ENCODE measurements at regions not wholly inside any gene's neighbourhood (a gene's known extent, or its start where the extent isn't known, plus 50 kb on each side); places are given as distances from the start of the nearest gene placed in this dataset.
A peak's percentile ranks its signal among the peaks of the same experiment; 100 is the strongest.

- no peak overlapping the region for H3K4me3 ChIP-seq (ENCODE audit: low read depth, low read length)
- no peak for TF ChIP-seq CTCF (IDR thresholded peaks at IDR 0.05; ENCODE audit: insufficient read depth, low read length)
- no peak for DNase-seq (ENCODE audit: low read depth)
Observed at GRCh38 chr13:83955011-83955410, 72.7 kb upstream of the SLITRK1 start.

GRCh38 chr13:83953916-83954315 lies 71.6 kb upstream of the SLITRK1 start:
- TF ChIP-seq CTCF (IDR thresholded peaks at IDR 0.05; ENCODE audit: insufficient read depth, low read length): no peak
- no peak overlapping the region for H3K4me3 ChIP-seq (ENCODE audit: low read depth, low read length)
- no peak for DNase-seq (ENCODE audit: low read depth)

DNA sequence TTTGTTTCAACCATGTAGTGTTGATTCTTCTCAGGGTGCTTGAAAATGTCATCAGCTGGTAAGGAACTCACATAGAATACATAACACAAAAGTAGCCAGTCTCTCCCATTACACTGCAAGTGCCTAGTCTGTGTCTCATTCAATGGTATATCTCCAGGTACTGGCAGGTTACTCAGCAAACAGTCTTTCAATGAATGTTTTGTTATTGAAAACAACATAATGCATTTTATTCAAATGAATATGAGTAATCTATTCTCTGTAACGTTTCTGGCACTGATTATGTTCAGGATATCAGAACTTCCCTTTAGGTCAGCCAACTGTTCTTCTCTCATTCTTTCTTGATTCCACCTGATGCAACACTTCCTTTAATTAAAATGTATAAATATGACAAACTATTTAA lies 68.0 kb upstream of the SLITRK1 start:
- no peak overlapping the region for H3K4me3 ChIP-seq (ENCODE audit: low read depth, low read length)
- DNase-seq (ENCODE audit: low read depth): no peak
- TF ChIP-seq CTCF (IDR thresholded peaks at IDR 0.05; ENCODE audit: insufficient read depth, low read length): no peak

DNA sequence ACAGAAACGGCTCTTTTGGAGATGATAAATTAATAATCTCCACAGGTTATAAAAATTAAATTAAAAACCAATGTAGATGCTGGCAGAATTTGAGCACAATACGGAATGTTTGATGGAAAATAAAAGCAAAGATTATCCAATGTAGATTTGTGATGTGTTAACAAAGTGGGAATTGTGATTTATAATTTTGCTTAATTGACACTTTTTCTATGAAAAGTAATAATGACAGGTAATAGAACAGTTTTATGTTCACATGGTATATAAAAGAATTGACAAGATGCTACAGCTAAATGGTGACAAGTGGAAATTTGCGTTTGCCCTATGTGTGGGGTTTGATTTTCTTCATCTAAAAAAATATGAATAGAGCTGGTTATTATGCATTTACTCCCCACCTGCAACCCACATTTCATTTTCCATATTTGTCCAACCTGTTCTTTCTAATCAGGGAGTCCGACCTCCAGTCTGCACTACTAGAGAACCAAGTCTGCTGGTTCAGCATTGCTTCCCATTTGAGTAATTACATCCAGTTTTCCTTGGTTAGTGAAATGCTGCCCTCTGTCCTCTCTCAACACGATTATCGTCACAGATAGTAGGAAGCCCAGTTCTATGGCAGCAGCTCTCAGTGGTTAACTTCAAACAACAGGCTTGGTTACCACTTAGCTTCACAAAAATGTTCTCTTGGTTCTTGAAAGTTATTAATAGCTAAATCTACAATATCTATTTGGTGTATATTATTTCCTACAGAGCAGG lies 61.4 kb upstream of the SLITRK1 start:
- H3K4me3 ChIP-seq (ENCODE audit: low read depth, low read length): no peak overlapping the region
- DNase-seq (ENCODE audit: low read depth): no peak
- no peak for TF ChIP-seq CTCF (IDR thresholded peaks at IDR 0.05; ENCODE audit: insufficient read depth, low read length)

DNA sequence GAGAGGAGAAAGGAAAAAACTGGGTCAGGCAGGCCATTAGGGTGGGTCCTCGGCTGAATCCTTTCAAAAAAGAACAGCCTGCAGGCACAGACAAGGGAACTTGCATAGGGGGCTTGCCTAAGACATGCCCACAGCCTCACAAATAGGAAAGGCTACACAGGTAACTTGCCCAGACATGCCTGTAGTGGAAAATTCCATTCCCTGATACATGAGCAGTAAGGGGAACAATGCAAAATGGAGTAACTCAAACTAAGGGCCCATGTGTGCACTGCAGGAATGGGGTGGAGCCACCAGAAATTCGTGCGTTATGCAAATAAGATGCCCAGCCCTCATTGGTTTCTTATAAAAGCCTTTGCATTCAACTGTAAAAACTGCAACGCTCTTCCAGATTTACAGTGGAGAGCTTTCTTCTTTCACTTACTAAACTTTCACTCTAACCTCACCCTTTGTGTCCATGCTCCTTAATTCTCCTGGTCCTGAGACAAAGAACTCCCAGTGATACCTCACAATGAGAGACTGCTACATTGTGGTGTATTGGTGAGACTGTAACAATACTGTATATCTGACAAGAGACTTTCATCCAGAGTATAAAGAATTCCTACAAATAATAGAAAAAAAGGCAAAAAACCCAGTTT lies 59.5 kb upstream of the SLITRK1 start:
- TF ChIP-seq CTCF (IDR thresholded peaks at IDR 0.05; ENCODE audit: insufficient read depth, low read length): no peak
- DNase-seq (ENCODE audit: low read depth): no peak
- no peak overlapping the region for H3K4me3 ChIP-seq (ENCODE audit: low read depth, low read length)

DNA sequence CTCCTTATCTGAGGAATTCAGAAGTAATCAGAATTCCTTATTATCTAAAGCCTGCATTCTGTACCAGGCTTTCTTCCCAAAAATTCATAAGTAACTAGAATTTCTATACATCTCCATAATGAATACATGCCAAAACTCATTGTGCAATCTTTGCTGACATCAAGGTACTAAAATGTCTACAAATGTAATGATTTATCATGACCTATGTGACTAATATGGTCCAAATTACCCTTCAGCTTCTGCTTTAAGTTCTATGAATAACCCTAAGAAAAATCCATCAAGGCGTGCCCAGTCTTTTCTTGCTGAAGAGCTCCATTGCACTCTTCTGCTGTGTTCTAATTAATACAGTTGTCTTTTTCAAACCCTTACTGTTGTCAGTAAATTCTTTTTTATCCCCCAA lies 58.5 kb upstream of the SLITRK1 start:
- peak; percentile 44 for DNase-seq (ENCODE audit: low read depth)
- TF ChIP-seq CTCF (IDR thresholded peaks at IDR 0.05; ENCODE audit: insufficient read depth, low read length): no peak

More for the DNA sequence above, 58.5 kb upstream of the SLITRK1 start:
- H3K4me3 ChIP-seq (ENCODE audit: low read depth, low read length): no peak overlapping the region

Data from fibroblast of the aortic adventitia (primary cell).